ENCODE measurements at regions not wholly inside any gene's neighbourhood (a gene's known extent, or its start where the extent isn't known, plus 50 kb on each side); places are given as distances from the start of the nearest gene placed in this dataset.

DNA sequence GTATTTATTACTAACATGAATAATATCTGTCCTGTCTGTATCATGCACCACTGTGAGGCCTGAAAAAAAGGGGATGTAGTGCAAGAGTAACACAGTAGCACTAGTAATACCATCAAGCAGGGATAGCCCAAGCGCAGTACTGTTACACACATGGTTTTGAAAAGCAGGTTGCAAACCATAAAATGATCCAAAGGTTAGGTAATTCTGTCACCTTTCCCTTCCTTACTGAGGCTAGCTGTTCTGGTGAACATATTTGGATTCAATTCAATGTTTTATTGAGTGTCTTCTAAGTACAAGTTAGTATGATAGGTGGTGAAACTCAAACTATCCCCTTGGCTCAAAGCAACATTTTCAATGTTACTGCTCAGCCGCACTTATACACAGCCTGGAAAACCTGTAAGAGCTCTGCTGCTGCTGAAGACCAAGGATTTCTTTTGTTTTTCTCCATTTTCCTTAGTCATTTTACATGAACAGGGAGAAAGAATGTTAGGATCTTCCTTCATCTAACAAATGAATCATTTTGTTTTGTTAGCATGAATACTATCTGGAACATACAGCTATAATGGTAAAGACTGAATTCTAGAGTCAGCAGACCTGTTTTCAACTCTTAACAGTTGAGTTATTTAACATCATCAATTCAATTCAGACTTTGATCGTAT, 102.5 kb upstream of the ITPRID2 start:
- Mint-ChIP-seq H3K9me3 (peaks cover 3 to 10% of the 10 kb centered on the region in 2 experiments; a peak in 4 of 5 replicates), H3K4me1 (0 out of 4 replicates have a peak, but pooled peaks cover 0 to 3% of the 10 kb centered on the region in 2 experiments), H3K4me3 (no peak overlapping the region), H3K36me3 (ENCODE audit: insufficient read depth in 1 of 3, low read depth in 3 of 3) (peaks cover 0 to 10% (median 3%) of the 10 kb centered on the region in 3 experiments; a peak in 3 of 7 replicates), H3K27ac (no peak overlapping the region), H3K27me3 (ENCODE audit: low read depth) (no peaks in the 10 kb centered on the region)
- no peak overlapping the region for H2BK120ac ChIP-seq (ENCODE audit: low read depth, low read length, poor library complexity, severe bottlenecking)
- no peaks in the 10 kb centered on the region for H3K79me1 ChIP-seq (ENCODE audit: insufficient read depth, low read depth, low read length, poor library complexity, severe bottlenecking)
- H4K20me1 ChIP-seq (ENCODE audit: control insufficient read depth, insufficient read depth, insufficient read length), result no peaks in the 10 kb centered on the region
- H2AK5ac ChIP-seq (ENCODE audit: insufficient read length, low read length), result no peak overlapping the region
- no peak overlapping the region for H2BK15ac ChIP-seq (ENCODE audit: low read depth, low read length)
- H3K14ac ChIP-seq (ENCODE audit: insufficient read depth, low read length), result no peak overlapping the region
- H3K27me3 ChIP-seq (ENCODE audit: insufficient read depth, low read length), result no peaks in the 10 kb centered on the region
- H4K5ac ChIP-seq (ENCODE audit: insufficient read length, low read depth, low read length), result no peak overlapping the region
- TF ChIP-seq, protein P1, sequence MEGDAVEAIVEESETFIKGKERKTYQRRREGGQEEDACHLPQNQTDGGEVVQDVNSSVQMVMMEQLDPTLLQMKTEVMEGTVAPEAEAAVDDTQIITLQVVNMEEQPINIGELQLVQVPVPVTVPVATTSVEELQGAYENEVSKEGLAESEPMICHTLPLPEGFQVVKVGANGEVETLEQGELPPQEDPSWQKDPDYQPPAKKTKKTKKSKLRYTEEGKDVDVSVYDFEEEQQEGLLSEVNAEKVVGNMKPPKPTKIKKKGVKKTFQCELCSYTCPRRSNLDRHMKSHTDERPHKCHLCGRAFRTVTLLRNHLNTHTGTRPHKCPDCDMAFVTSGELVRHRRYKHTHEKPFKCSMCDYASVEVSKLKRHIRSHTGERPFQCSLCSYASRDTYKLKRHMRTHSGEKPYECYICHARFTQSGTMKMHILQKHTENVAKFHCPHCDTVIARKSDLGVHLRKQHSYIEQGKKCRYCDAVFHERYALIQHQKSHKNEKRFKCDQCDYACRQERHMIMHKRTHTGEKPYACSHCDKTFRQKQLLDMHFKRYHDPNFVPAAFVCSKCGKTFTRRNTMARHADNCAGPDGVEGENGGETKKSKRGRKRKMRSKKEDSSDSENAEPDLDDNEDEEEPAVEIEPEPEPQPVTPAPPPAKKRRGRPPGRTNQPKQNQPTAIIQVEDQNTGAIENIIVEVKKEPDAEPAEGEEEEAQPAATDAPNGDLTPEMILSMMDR (conservative IDR thresholded peaks at IDR 0.05), result no peak
- no peak overlapping the region for H3K18ac ChIP-seq (ENCODE audit: insufficient read length, low read depth, low read length)
- H3K9ac ChIP-seq (ENCODE audit: extremely low read depth, insufficient read length, low read length), result no peak overlapping the region
- no peak overlapping the region for H3K4me2 ChIP-seq (ENCODE audit: insufficient read depth, insufficient read length, low read length)
- no peak overlapping the region for H2BK5ac ChIP-seq (ENCODE audit: insufficient read length, low read length)
- no peak overlapping the region for H3K4ac ChIP-seq (ENCODE audit: low read depth, low read length)
- no peaks in the 10 kb centered on the region for H3K79me2 ChIP-seq (ENCODE audit: insufficient read depth, low read length)
- H3K23ac ChIP-seq (ENCODE audit: insufficient read length, low read depth, low read length), result no peak overlapping the region
- no peaks in the 10 kb centered on the region for H3K23me2 ChIP-seq (ENCODE audit: insufficient read length, low read depth, low read length, poor library complexity, severe bottlenecking)
- no CpG with 5 or more reads among the region's 3 CpGs for WGBS (ENCODE audit: extremely low coverage, insufficient read length, low lambda C conversion rate)
- no peaks in the 10 kb centered on the region for H3K9me3 ChIP-seq (ENCODE audit: control insufficient read depth, low read depth, low read length)
- H4K8ac ChIP-seq (replicated peaks; ENCODE audit: insufficient read length, low read depth, low read length), result no peak overlapping the region
- H2AFZ ChIP-seq (ENCODE audit: low read length), result no peak overlapping the region
- no peaks in the 10 kb centered on the region for H3K4me1 ChIP-seq (ENCODE audit: insufficient read depth, low read length)
- DNase-seq, result no peak
- no peak overlapping the region for H3T11ph ChIP-seq (ENCODE audit: low read length)
- no peak overlapping the region for H4K91ac ChIP-seq (ENCODE audit: insufficient read length, low read depth, low read length)
- H3K56ac ChIP-seq (ENCODE audit: insufficient read length, low read depth, low read length), result no peak overlapping the region
- H3K27ac ChIP-seq (ENCODE audit: insufficient read length, low read depth, low read length), result no peak overlapping the region
- H2BK20ac ChIP-seq (ENCODE audit: low read depth, low read length, poor library complexity, severe bottlenecking), result no peak overlapping the region
- no peak overlapping the region for H2BK12ac ChIP-seq (ENCODE audit: insufficient read length, low read depth, low read length)

All from H9 (cell line).